Sciatic nerve (tissue), 2 donors: ENCODE measurements at regions not wholly inside any gene's neighbourhood (a gene's known extent, or its start where the extent isn't known, plus 50 kb on each side); places are given as distances from the start of the nearest gene placed in this dataset.
"Not testable (repeated sequence)": the region's sequence is repeated elsewhere in the genome, so short reads cannot be mapped to it uniquely, and the experiment has no call there.

ENCODE experiments used
- ATAC-seq: fragments of 200-7000 bp; cut with Tn5 transposase; one replicate; pipeline ENCODE4 v1.9.1; 2020; ENCODE audit warnings: mild to moderate bottlenecking, moderate library complexity
- DNase-seq: peaks from one replicate; pipeline ENCODE4 v3.0.0-alpha.2; 2020; ENCODE audit warnings: low spot score
- intact Hi-C: fragments of 100-400 bp; cut with DNase I; formaldehyde crosslinking; loops from one replicate; pipeline ENCODE4 v1.14.2; 2022
- donor health status: DM: no; HTN: no; CAD: no.
- donor health status: DM: no; HTN: no; CAD: no.

DNA sequence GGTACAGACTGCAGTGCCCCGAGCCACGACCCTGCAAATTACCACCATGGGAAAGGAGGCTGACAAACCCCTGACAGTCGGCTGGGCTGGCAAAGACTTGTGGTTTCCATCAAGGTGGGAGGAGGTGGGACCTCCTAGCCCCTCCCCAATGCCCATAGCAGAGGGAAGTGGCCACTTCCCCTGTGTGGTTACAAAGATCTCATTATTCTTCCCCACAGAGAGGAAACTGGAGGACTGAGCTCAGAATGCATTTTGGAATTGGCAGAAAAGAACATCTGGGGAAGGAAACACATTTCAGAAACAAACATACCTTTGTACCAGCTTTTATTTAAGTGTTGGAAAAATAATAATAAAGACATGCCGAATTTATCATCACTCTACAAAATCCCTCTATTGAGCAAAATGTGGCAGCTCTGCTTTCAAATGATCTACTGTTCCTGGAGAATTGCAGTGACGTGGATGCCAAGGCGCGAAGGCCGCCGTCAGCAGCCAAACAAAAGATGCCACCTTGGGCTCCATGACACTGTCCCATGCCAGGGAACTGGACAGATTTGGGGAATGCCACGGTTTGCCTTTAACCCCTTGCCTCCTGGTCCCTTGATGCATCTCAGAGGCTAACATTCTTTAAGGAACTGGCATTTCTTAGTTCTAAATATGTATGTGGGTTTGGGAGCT lies 169.6 kb downstream of the CRYBB2 start:
- DNase-seq: no peak
- intact Hi-C loops: no loop called here
- no peak for ATAC-seq

DNA sequence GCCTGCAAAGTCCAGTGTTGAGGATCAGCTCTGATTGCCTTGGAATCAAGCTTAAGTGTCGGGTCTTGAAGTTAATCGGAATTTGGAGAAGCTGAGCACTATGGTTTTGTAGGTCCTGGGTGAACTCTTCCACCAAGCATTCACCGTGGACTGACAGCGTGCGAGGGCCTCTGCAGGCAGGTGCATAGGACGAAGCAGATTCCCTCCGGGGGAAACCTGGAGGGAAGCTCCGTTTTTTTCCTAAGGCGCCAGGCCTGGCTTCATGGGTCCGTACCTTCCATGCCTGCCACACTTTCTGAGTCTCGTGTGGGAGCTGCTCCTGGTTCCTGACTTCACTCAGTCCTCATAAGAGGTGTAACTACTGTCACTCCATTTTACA lies 170.1 kb downstream of the CRYBB2 start:
- no peak for DNase-seq
- intact Hi-C loops: no loop called here
- ATAC-seq: no peak

DNA sequence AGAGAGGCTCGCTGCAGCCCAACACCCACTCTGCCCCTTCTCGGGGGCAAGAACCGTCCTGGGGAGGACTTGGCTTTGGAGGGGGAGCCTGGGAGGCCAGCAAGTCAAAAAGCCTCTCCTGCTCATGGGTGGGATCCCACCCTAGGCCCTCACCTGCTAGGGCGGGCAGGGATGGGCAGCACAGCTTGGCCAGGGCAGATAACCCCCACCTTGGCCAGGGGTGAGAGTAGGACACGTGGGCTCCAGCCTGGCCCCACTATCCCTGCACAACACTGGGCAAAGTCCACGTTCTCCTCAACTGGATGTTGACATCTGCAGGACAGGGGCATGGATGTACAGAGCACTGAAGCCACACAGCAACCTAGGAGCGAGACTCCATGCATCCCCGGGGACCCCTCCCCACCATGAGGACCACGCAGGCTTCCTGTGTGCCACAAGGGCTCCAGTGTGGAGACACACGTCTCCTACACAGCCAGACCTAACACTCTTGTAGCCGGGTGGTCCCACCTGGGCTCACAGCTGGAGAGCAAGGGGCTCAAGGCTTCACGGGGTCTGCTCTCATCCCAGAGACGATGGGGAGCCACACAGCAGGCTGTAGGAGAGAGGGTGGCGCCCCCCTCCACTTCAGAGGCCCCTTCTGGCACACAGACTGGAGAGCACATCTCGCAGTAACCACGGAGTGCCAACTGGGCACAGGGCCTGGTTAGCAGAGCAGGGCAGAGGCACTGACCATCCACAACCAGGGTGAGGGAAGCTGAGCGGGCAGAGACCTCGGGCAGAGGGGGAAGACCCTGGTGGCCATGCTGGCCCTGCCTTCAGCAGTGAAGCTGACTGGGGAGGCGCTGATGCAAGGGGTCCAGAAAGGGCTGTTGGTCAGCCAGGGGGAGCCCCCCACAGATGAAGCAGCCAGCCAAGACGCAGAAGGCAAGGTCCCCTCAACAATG lies 171.1 kb downstream of the CRYBB2 start:
- intact Hi-C loops: no loop called here
- ATAC-seq (peak; percentile 29), DNase-seq (no peak)

DNA sequence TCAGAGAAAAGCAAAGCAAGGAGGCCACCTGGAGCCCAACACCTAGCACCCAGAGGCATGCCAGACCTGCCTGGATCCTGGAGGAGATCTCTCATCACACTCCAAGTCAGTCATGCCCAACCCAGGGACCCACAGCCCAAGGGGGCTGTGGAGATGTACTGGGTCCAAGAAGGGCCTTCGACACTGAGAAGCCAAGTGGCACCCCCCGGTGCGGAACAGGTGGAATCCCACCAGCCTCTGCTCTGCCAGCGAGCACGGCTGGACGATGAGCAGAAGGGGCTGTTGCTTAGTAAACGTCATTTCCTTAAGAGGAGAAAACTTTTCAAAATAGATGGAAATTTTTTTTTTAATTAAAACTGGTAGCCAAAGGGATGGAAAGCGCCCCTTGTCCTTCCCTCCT lies 171.9 kb upstream of the GRK3 start:
- intact Hi-C loops: no loop called here
- DNase-seq: no peak
- no peak for ATAC-seq

DNA sequence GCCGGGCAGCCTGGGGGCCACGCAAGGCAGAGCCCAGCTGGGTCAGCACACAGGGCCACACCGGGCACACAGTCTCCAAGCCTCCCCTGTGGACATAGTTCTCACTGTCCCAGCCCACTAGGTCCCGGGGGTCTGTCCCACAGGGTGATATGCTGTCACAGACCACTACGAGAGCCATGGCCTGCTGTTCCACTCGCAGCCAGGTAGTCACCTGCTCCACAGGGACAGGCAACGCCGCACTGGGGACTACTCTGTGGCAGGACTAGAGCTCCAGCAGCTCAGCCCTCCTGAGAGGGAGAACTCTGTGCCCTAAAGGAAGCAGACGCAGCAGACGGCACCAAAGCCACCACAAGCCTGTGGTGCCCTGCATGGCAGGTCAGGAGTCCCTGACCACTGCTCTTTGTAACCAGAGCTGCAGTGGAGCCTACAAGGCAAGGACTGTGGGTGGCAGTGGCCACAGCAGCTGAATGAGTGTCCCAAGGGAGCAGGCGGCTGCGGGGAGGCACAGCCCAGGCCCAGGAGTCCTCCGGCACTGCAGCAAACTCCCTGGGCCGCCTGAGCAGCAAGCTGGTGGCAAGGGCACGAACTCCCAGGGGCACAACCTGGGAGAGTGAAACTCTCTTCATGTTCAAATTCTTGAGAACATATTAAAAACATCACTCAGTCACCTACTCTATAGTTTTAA lies 171.2 kb upstream of the GRK3 start:
- no peak for ATAC-seq
- no peak for DNase-seq
- intact Hi-C loops: no loop called here

DNA sequence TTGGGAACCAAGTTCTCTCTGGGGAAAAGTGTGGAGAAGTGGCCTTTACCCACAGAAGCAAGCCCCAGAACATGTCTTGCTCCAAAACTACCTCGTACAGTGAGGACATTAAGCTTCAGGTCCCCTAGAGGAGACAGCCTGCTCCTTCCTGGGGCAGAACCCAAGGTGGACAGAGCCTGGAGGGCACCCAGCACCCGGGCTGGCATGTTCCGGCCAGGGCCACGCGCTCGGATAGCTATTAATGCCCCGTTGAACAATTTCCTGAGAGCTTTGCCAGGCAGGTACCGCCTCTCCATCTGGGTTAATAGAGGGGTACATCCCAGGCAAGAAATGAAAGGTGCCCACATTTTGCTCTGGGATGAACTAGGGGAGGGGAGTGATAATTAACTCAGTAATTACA lies 169.0 kb upstream of the GRK3 start:
- no peak for DNase-seq
- intact Hi-C loops: no loop called here
- ATAC-seq: no peak

DNA sequence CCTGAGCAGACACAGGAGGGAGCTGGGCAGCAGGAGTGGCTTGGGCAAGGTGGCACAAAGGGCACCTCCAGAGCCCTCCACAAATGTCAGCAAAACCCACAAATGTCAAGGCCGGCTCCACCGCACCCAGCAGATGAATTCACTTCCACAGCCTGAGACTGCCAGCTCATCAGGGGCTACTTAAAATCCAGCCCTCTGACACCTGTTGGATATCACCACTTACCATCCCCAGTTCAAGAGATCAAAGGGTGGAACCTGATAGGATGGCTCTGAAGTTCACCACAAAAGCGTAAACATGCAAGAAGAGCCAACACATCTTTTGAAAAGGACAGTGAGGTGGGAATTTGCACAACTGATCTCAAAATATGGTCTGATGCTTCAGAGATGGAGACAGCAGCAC lies 168.6 kb upstream of the GRK3 start:
- intact Hi-C loops: no loop called here
- ATAC-seq (no peak), DNase-seq (no peak)

DNA sequence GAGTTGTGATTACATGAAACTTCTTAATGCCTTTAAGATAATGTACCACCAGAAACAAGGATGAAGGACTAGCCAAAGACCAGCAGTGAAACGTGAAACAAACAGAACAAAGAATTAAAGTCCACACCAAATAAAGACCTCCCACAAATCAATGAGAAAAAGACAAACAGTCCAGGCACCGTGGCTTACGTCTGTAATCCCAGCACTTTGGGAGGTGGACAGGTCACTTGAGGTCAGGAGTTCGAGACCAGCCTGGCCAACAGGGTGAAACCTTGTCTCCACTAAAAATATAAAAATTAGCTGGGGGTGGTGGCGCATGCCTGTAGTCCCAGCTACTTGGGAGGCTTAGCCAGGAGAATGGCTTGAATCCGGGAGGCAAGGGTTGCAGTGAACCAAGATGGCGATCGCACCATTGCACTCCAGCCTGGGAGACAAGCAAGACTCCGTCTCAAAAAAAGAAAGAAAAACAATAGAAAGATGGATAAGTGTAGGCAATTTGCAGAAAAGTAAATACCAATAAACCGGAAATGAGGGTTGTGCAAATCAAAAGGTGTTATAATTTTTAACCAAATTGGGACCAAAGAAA lies 167.8 kb upstream of the GRK3 start:
- DNase-seq (no peak), ATAC-seq (no peak)
- intact Hi-C loops: no loop called here

DNA sequence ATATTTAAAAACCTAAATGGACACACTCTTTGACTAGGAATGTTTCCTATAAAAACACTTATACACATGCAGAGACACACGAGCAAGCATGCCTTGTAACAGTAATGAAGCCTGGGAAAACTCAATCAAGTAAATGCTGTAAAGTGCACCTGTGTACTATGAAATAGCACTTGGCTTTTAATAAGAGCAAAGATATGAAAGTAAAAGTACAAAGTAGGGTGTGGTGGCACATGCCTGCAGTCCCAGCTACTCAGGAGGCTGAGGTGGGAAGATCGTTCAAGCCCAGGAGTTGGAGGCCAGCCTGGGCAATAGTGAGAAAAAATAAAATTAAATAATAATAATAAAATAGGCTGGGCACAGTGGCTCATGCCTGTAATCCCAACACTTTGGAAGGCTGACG lies 166.9 kb upstream of the GRK3 start:
- DNase-seq (no peak), ATAC-seq (no peak)
- intact Hi-C loops: no loop called here

DNA sequence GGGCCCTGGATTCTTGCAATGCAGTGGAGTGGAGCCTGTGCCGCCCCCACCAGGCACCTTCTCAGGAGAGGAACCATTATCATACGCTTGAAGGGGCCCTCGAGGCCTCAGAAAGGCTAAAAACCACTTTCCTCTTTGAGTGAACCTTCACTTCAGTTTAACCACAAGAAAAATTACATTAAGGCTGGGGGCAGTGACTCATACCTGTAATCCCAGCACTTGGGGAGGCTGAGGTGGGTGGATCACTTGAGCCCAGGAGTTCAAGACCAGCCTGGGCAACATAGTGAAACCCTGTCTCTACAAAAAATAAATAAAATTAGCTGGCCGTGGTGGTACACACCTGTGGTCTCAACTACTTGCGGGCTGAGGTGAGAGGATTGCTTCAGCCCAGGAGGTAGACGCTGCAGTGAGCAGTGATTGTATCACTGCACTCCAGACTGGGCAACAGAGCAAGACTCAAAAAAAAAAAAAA lies 165.8 kb upstream of the GRK3 start:
- DNase-seq, intact Hi-C loops, ATAC-seq: not testable (repeated sequence)

DNA sequence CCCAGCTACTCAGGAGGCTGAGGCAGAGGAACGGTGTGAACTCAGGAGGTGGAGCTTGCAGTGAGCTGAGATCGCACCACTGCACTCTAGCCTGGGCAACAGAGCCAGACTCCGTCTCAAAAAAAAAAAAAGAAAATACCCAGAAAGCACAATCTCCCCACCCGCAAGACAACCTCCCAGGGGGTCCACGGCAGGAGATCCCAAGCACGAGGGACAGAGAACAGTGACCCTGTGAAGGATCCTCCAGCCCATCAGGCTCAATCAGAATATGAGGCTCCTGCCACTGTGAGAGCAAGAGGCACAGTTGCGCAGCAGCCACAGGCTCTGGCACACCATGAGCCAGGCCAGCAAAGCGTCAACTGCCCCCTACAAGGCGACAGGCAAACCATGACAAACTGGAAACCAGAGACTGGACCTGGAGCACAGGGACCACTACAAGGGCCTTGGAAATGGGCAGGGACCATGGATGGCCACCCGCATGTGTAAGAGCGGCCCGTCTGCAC lies 164.8 kb upstream of the GRK3 start:
- intact Hi-C loops: no loop called here
- ATAC-seq (no peak), DNase-seq (no peak)

DNA sequence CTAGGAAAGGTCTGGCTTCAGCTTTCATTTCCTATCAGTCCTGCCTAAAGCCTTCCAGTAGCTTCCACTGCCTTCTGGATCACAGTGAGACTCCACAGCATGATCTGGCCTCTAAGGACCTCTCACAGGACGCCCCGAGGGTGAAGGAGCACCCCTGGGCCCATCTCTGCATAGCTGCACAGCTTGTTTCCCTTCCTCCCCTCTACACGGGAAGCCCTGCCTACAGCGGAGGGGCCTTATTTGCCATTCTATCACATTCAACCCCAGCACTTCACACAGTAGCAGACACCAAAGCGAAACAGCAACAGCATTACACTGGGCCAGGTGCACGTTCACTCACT lies 162.3 kb upstream of the GRK3 start:
- ATAC-seq (no peak), DNase-seq (no peak)
- intact Hi-C loops: no loop called here

DNA sequence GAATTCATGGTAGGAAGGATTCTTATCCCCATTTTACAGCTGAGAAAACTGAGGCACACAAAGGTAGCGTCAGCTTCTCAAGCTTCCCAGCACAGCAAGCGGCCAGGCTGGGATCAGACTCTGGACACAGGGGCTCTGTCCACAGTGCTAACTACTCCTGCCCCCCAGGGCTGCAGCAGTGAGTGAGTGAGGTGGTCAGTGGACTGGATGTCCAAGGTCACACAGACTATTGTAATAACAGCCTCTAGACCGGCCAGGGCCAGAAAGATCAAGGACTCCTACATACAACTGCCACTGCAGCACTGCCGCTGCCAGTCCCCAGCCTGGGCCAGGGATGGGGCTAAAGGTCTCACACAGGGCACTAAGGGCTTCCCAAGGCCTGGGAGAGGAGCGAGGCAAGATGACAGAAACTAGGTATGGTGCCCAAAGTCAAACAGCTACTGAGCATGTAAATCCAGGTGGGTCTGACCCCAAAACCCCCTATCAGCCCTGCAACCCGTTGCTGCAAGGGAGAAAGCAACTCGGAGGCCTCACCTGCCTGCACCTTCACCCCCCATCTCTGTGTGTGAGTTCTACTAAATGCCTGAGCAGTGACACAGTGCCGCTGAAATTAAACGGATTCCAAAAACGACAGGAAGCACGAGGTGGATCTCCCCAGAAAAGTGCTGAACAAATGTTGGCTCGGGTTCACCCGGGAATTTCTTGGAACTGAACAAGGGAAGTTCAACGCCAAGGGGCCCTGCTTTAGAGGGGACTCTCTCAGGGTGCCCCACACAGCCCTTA lies 161.8 kb upstream of the GRK3 start:
- intact Hi-C loops: no loop called here
- no peak for DNase-seq
- ATAC-seq: peak; percentile 16

DNA sequence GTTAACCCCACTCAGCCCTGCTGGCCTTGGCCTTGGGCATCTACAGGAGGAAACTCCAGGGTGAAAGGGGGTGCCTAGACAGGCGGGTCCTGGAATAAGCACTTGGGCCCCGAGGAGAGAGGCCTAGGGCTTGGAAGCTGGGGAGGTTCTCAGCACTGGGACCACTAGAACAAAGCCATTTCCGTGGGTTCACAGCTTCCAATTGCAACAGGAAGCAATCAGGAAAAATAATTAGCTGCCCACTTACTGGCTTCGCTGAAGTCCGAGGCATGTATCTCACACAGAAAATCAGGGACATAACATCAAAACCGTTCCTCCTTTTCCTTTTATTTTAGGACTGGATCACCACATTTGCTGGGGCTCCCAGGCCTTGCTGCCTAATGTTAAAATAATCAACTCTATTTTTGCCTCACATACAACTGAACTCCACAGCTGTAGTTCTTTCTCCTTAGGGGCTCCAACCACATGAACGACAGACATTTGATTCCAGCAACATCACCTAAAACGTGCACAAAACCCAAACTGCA lies 161.1 kb upstream of the GRK3 start:
- peak; percentile 4 for ATAC-seq
- DNase-seq: no peak
- intact Hi-C loops: no loop called here

DNA sequence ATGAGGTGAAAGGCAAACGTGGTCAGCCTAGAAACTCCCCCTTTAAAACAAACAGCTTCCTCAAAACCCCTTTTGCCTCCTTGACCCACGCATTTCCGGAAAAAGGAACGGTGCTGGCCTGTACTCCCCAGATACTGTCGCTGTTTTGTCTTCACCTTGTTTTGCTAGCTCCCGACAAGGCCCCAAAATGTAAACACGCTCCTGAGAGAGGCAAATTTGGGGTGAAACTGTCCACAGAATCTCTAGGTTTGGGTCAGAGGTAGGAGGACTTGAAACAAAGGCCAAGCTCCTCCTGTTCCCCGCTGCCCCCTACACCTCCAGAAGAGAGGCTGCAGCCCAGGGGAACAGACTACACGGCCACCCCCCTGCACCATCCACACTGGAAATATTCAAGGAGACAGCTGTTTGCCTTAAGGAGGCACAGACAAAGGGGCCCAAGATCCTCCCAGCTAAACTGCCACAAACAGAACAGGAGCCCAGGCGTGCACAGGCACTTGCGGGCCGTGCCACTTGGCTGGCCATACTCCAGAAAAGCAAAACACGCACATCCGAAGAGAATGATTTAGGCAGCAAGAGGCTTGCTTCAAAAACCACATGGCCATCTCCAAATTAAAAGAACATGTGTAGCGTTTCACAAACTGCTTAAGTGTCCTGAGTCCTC lies 160.5 kb upstream of the GRK3 start:
- intact Hi-C loops: no loop called here
- ATAC-seq (peak; percentile 13), DNase-seq (no peak)

DNA sequence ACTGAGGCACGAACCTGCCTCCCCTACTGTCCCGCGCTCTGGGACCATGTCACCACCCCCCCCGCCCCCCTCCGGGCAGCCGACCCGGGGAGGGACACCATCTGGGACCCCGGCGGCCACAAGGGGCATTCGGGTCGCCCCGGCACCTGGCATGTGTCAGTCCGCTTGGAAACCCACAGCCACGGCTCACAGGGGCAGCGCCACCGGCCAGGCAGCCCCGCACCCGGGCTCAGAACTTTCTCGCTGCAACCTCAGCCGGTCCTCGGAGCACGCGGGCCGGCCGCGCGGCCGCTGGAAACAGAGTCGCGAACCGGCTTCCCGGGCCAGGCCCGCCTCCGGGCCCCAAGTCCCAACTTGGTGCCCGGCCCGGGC lies 159.9 kb upstream of the GRK3 start:
- intact Hi-C loops: no loop called here
- DNase-seq: no peak

DNA sequence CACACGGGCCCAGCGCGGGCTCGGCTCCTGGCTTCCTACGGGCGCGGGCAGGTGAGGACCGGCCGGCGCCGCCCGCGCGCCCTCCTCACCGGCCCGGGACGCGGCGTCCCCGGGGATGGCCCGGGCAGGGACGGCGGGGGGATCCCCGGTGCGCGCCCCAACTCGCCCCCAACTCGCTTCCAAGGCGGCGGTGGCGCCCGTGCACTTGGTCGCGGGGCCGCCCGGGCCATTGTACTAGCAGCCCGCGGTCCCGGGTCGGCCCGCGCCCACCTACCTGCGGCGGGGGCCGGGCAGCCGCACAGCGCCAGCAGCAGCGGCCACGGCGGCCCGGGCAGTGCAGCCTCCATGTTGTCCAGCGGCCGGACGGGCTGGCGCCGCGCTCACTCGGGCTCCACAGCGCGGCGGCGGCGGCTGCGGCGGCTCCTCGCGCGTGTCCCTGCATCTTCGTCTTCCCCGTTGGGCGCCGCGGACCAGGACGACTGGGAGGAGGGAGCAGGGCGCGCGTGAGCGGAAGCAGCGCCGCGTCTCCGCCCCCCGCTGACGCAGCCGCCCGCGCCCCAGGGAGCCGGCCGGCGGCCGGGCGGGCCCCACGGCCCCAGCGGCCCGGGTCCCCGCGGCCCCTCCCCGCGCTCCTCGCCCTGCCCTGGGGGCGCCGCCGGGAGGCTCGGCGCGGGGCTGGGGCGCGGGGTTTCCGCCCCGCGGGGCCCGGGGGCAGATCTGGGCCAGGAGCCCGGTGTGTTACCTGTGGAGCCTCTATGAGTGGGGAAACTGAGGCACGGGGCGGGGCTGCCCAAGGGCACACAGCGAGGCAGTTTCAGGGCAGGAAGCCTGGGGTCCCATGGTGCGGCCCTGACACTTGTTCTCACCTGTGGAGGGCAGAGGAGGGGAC lies 159.3 kb upstream of the GRK3 start:
- DNase-seq: peak; percentile 87
- peak; percentile 75 for ATAC-seq
- intact Hi-C loops: no loop called here

More for the DNA sequence above, 159.9 kb upstream of the GRK3 start:
- no peak for ATAC-seq
